Pancreas (tissue), 10 donors: ENCODE measurements at regions not wholly inside any gene's neighbourhood (a gene's known extent, or its start where the extent isn't known, plus 50 kb on each side); places are given as distances from the start of the nearest gene placed in this dataset.

Experiments used
- ATAC-seq, 4 donors: fragments of 200-7000 bp; cut with Tn5 transposase; one replicate each; pipeline versions ENCODE4 v1.8.0 to v1.9.1; 2020; ENCODE audit warnings: mild to moderate bottlenecking in 4 of 4, moderate library complexity in 4 of 4
- DNase-seq, 6 donors: peaks; one replicate each; pipeline ENCODE4 v3.0.0-alpha.2; 2020
- FAIRE-seq: peaks from 2 replicates; lab custom pipeline; 2012; peaks lifted over from hg19 to GRCh38; lab: Jason Lieb, UNC
- H3K27ac ChIP-seq, 4 donors: fragments of 200-600 bp; sonication (generic); 1 replicate in 3 of 4; 2 replicates in 1 of 4; pipeline versions ENCODE4 v1.5.0 to v1.8.0; 2020
- H3K27me3 ChIP-seq, 4 donors: fragments of 200-600 bp; one replicate each; pipeline ENCODE4 v1.8.0; 2021
- H3K36me3 ChIP-seq, 3 donors: fragments of 200-600 bp; sonication (generic) in 1 of 3; one replicate each; pipeline versions ENCODE4 v1.5.0 to v1.8.0; 2020 to 2021
- H3K4me1 ChIP-seq, 3 donors: fragments of 200-600 bp; one replicate each; pipeline ENCODE4 v1.8.0; 2021
- H3K4me3 ChIP-seq, 4 donors: fragments of 200-600 bp; sonication (generic) in 2 of 4; one replicate each; pipeline versions ENCODE4 v1.5.0 to v1.8.0; 2020 to 2021
- H3K9me3 ChIP-seq, 4 donors: fragments of 200-600 bp; one replicate each; pipeline ENCODE4 v1.8.0; 2021
- CTCF ChIP-seq, 4 donors: fragments of 200-600 bp; sonication (generic) in 3 of 4; IDR thresholded peaks; one replicate each; pipeline versions ENCODE4 v1.5.0 to v1.8.0; 2021; ENCODE audit warnings: antibody characterized with exemption in 4 of 4
- WGBS, 2 donors: extraction: QIAGEN DNeasy Blood & Tissue Kit; methylation state at CpG; one replicate each; pipeline ENCODE4 v1.1.7; 2013; 5-methylcytosine and 5-hydroxymethylcytosine counted together
- intact Hi-C, 3 donors: fragments of 100-400 bp; cut with DNase I; formaldehyde crosslinking; loops; one replicate each; pipeline versions ENCODE4 v1.11.1 to v1.14.2; 2022
- donor health status: healthy with polysubstance abuse.
- donor health status: DM: no; HTN: no; CAD: no; lungs with moderate emphysema.
- donor health status: DM: no; HTN: no; CAD: no.
- donor health status: control.
- donor health status: control.
- donor health status: Bipolar disorder and iron deficiency.
- donor health status: DM: yes; HTN: yes; CAD: no.
- donor health status: DM: no; HTN: no; CAD: no.
- donor health status: DM: no; HTN: no; CAD: no.
- donor health status: DM: yes; HTN: yes; CAD: no.

GRCh38 chr1:232380131-232380530, 249.8 kb downstream of the SIPA1L2 start:
- no peak overlapping the region for H3K27ac ChIP-seq
- no peak overlapping the region for H3K4me3 ChIP-seq
- WGBS, 2 donors: 97 to 100% methylated on average over 3 of the region's 3 CpGs
- no peaks in the 10 kb centered on the region for H3K9me3 ChIP-seq
- ATAC-seq: no peak
- H3K36me3 ChIP-seq: no peaks in the 10 kb centered on the region
- H3K4me1 ChIP-seq: peaks cover 0 to 9% (median 8%) of the 10 kb centered on the region in 3 donors
- TF ChIP-seq CTCF (IDR thresholded peaks at IDR 0.05): no peak
- intact Hi-C loops: no loop called here
- FAIRE-seq: no peak
- H3K27me3 ChIP-seq: no peaks in the 10 kb centered on the region
- no peak for DNase-seq

GRCh38 chr1:232379063-232379434, 250.9 kb downstream of the SIPA1L2 start:
- Histone ChIP-seq H3K27me3 (no peaks in the 10 kb centered on the region), H3K4me3 (no peak overlapping the region), H3K4me1 (peaks cover 0 to 9% (median 8%) of the 10 kb centered on the region in 3 donors), H3K36me3 (no peaks in the 10 kb centered on the region), H3K27ac (peak overlapping the region; percentile 57 to 78 (median 69)), H3K9me3 (no peaks in the 10 kb centered on the region)
- ATAC-seq: no peak
- no peak for TF ChIP-seq CTCF (IDR thresholded peaks at IDR 0.05)
- no peak for FAIRE-seq
- intact Hi-C loops: no loop called here
- DNase-seq: no peak
- whole genome bisulfite sequencing, 2 donors: 64 to 66% methylated on average over 7 of the region's 7 CpGs

GRCh38 chr1:232378266-232379062, 251.5 kb downstream of the SIPA1L2 start:
- peak overlapping the region; percentile 57 to 78 (median 69) for H3K27ac ChIP-seq
- 36 to 38% methylated on average over 13 of the region's 13 CpGs for WGBS, 2 donors
- intact Hi-C loops: no loop called here
- peaks cover 0 to 9% (median 8%) of the 10 kb centered on the region in 3 donors for H3K4me1 ChIP-seq
- H3K9me3 ChIP-seq: no peaks in the 10 kb centered on the region
- H3K4me3 ChIP-seq: no peak overlapping the region
- no peaks in the 10 kb centered on the region for H3K27me3 ChIP-seq
- peak; percentile 59 to 79 (median 66) for DNase-seq
- FAIRE-seq: no peak
- no peak for TF ChIP-seq CTCF (IDR thresholded peaks at IDR 0.05)
- ATAC-seq: peak; percentile 85 to 94 (median 90)
- H3K36me3 ChIP-seq: no peaks in the 10 kb centered on the region

GRCh38 chr1:232377494-232377770, 252.5 kb downstream of the SIPA1L2 start:
- 37 to 40% methylated on average over 3 of the region's 3 CpGs for WGBS, 2 donors
- peaks cover 0 to 9% (median 8%) of the 10 kb centered on the region in 3 donors for H3K4me1 ChIP-seq
- H3K4me3 ChIP-seq: no peak overlapping the region
- DNase-seq: peak in 2 of 6 donors; percentile 11 to 23
- no peaks in the 10 kb centered on the region for H3K27me3 ChIP-seq
- no peaks in the 10 kb centered on the region for H3K9me3 ChIP-seq
- no peak for FAIRE-seq
- ATAC-seq: peak in 3 of 4 donors; percentile 26 to 53 (median 35)
- H3K36me3 ChIP-seq: no peaks in the 10 kb centered on the region
- H3K27ac ChIP-seq: no peak overlapping the region
- no peak for TF ChIP-seq CTCF (IDR thresholded peaks at IDR 0.05)
- intact Hi-C loops: no loop called here
